Keratinocyte (primary cell): ENCODE measurements at regions not wholly inside any gene's neighbourhood (a gene's known extent, or its start where the extent isn't known, plus 50 kb on each side); places are given as distances from the start of the nearest gene placed in this dataset.

Experiments used
- DNase-seq: peaks from one replicate; pipeline ENCODE4 v3.0.0-alpha.2; 2011; ENCODE audit warnings: low read depth, missing footprints, low spot score
- FAIRE-seq: peaks from 2 replicates; lab custom pipeline; 2011; peaks lifted over from hg19 to GRCh38; lab: Jason Lieb, UNC
- H2AFZ ChIP-seq: 2 replicates; pipeline ENCODE4 v1.6.0; 2012; ENCODE audit warnings: low read length, control low read depth, inconsistent platforms; ENCODE audit not compliant: control insufficient read depth
- H3K27ac ChIP-seq: 2 replicates; pipeline ENCODE4 v1.5.1; 2011; ENCODE audit warnings: low read length; ENCODE audit not compliant: control insufficient read depth, insufficient read depth
- H3K27me3 ChIP-seq: 3 replicates; pipeline ENCODE4 v1.6.0; 2011; ENCODE audit warnings: low read length; ENCODE audit not compliant: control insufficient read depth, insufficient read depth; ENCODE audit errors: extremely low read depth
- H3K36me3 ChIP-seq, 2 experiments: 2 replicates in 1 of 2; 3 replicates in 1 of 2; pipeline ENCODE4 v1.5.1; 2011; ENCODE audit warnings: low read length in 2 of 2, mild to moderate bottlenecking in 1 of 2; ENCODE audit not compliant: control insufficient read depth in 2 of 2, insufficient read depth in 2 of 2; ENCODE audit errors: extremely low read depth in 1 of 2
- H3K4me1 ChIP-seq: 3 replicates; pipeline ENCODE4 v1.5.1; 2011; ENCODE audit warnings: low read length; ENCODE audit not compliant: control insufficient read depth, insufficient read depth; ENCODE audit errors: extremely low read depth
- H3K4me2 ChIP-seq: 3 replicates; pipeline ENCODE4 v1.6.0; 2011; ENCODE audit warnings: low read depth, low read length; ENCODE audit not compliant: control insufficient read depth, insufficient read depth; ENCODE audit errors: extremely low read depth
- H3K4me3 ChIP-seq, 3 experiments: fragments of 200-600 bp in 1 of 3; sonication (generic) in 1 of 3; 2 replicates in 2 of 3; 3 replicates in 1 of 3; pipeline ENCODE4 v1.5.1; 2011 to 2016; ENCODE audit warnings: low read length in 3 of 3, mild to moderate bottlenecking in 3 of 3, control low read depth in 2 of 3, inconsistent platforms in 1 of 3, low read depth in 1 of 3, mixed read lengths in 1 of 3, mixed run types in 1 of 3, moderate library complexity in 1 of 3; ENCODE audit not compliant: control insufficient read depth in 2 of 3, insufficient read depth in 2 of 3; ENCODE audit errors: extremely low read depth in 1 of 3
- H3K79me2 ChIP-seq: 2 replicates; pipeline ENCODE4 v1.6.0; 2012; ENCODE audit warnings: low read length; ENCODE audit not compliant: control insufficient read depth, insufficient read depth
- H3K9ac ChIP-seq: 3 replicates; pipeline ENCODE4 v1.6.0; 2011; ENCODE audit warnings: low read length; ENCODE audit not compliant: control insufficient read depth, insufficient read depth; ENCODE audit errors: extremely low read depth
- H3K9me1 ChIP-seq: 3 replicates; pipeline ENCODE4 v1.6.0; 2011; ENCODE audit warnings: low read length; ENCODE audit not compliant: control insufficient read depth, insufficient read depth; ENCODE audit errors: extremely low read depth
- H3K9me3 ChIP-seq: 2 replicates; pipeline ENCODE4 v1.5.1; 2012; ENCODE audit warnings: low read depth, low read length; ENCODE audit not compliant: control insufficient read depth
- H4K20me1 ChIP-seq: 3 replicates; pipeline ENCODE4 v1.6.0; 2011; ENCODE audit warnings: low read length; ENCODE audit not compliant: control insufficient read depth, insufficient read depth; ENCODE audit errors: extremely low read depth
- CTCF ChIP-seq, 3 experiments: IDR thresholded peaks in 1 of 3; conservative IDR thresholded peaks in 1 of 3; optimal IDR thresholded peaks in 1 of 3; 2 replicates in 2 of 3; 3 replicates in 1 of 3; pipeline versions ENCODE3 to v1.5.1; 2011; ENCODE audit warnings: low read length in 3 of 3, mild to moderate bottlenecking in 3 of 3, moderate library complexity in 2 of 3, control low read depth in 1 of 3, inconsistent platforms in 1 of 3; ENCODE audit not compliant: insufficient read depth in 2 of 3; ENCODE audit errors: extremely low read depth in 1 of 3
- EZH2 ChIP-seq: IDR thresholded peaks from one replicate; pipeline ENCODE4 v1.6.1; 2012; ENCODE audit warnings: inconsistent platforms, mild to moderate bottlenecking, low read length, moderate library complexity
- dilution Hi-C: fragments of 300-500 bp; cut with MboI; formaldehyde crosslinking; loops from one replicate; pipeline ENCODE4 v1.7.0; 2020; ENCODE audit warnings: low sequenced_read_pairs; ENCODE audit not compliant: extremely low pct_ligation_motif_present

- Histone ChIP-seq H2AFZ (no peak overlapping the region), H3K9me1 (no peaks in the 10 kb centered on the region), H3K4me3 (no peak overlapping the region), H3K4me2 (no peak overlapping the region), H3K9ac (no peak overlapping the region), H3K4me1 (no peaks in the 10 kb centered on the region), H3K27ac (no peak overlapping the region), H3K36me3 (no peaks in the 10 kb centered on the region), H3K79me2 (no peaks in the 10 kb centered on the region), H3K9me3 (no peaks in the 10 kb centered on the region), H4K20me1 (no peaks in the 10 kb centered on the region), H3K27me3 (no peaks in the 10 kb centered on the region)
- dilution Hi-C loops: no loop called here
- FAIRE-seq (no peak), DNase-seq (no peak)
- TF ChIP-seq EZH2: no peak
- no peak for TF ChIP-seq CTCF (optimal IDR thresholded peaks at IDR 0.05 in 1 of 3, IDR thresholded peaks at IDR 0.05 in 1 of 3, conservative IDR thresholded peaks at IDR 0.05 in 1 of 3; ENCODE audit: extremely low read depth in 1 of 3, insufficient read depth in 2 of 3, low read length in 3 of 3)
Observed at GRCh38 chr5:113776832-113777525, 263.5 kb downstream of the YTHDC2 start.

- no peaks in the 10 kb centered on the region for H3K9me3 ChIP-seq
- no peaks in the 10 kb centered on the region for H3K4me1 ChIP-seq
- H3K79me2 ChIP-seq: no peaks in the 10 kb centered on the region
- FAIRE-seq (no peak), DNase-seq (no peak)
- no peak overlapping the region for H3K4me3 ChIP-seq
- H4K20me1 ChIP-seq: no peaks in the 10 kb centered on the region
- H3K9ac ChIP-seq: no peak overlapping the region
- no peaks in the 10 kb centered on the region for H3K9me1 ChIP-seq
- H3K27ac ChIP-seq: no peak overlapping the region
- TF ChIP-seq EZH2: no peak
- no peak for TF ChIP-seq CTCF (optimal IDR thresholded peaks at IDR 0.05 in 1 of 3, IDR thresholded peaks at IDR 0.05 in 1 of 3, conservative IDR thresholded peaks at IDR 0.05 in 1 of 3; ENCODE audit: extremely low read depth in 1 of 3, insufficient read depth in 2 of 3, low read length in 3 of 3)
- no peak overlapping the region for H2AFZ ChIP-seq
- H3K4me2 ChIP-seq: no peak overlapping the region
- H3K36me3 ChIP-seq: no peaks in the 10 kb centered on the region
- dilution Hi-C loops: no loop called here
- no peaks in the 10 kb centered on the region for H3K27me3 ChIP-seq
Observed at GRCh38 chr5:113778147-113778546, 264.7 kb downstream of the YTHDC2 start.
